SK-N-MC (cell line): ENCODE measurements at regions not wholly inside any gene's neighbourhood (a gene's known extent, or its start where the extent isn't known, plus 50 kb on each side); places are given as distances from the start of the nearest gene placed in this dataset.

ENCODE experiments used
- DNase-seq: peaks from one replicate; pipeline ENCODE4 v3.0.0-alpha.2; 2011; ENCODE audit warnings: low read depth, low spot score
- H3K27ac ChIP-seq: fragments of 200-600 bp; sonication (generic); 2 replicates; pipeline ENCODE4 v1.5.1; 2016; ENCODE audit warnings: mixed run types
- H3K36me3 ChIP-seq: fragments of 200-600 bp; sonication (generic); 2 replicates; pipeline ENCODE4 v1.6.1; 2017; ENCODE audit warnings: antibody characterized with exemption, low read length, mixed read lengths; ENCODE audit not compliant: insufficient read depth
- H3K4me3 ChIP-seq: fragments of 200-600 bp; sonication (generic); 2 replicates; pipeline ENCODE4 v1.5.1; 2016
- H3K9ac ChIP-seq: fragments of 200-600 bp; sonication (generic); 2 replicates; pipeline ENCODE4 v1.8.0; 2017; ENCODE audit warnings: mixed run types, mixed read lengths; ENCODE audit not compliant: insufficient read length
- H3K9me3 ChIP-seq: fragments of 200-600 bp; sonication (generic); 2 replicates; pipeline ENCODE4 v1.6.1; 2017; ENCODE audit warnings: low read depth, mild to moderate bottlenecking, antibody characterized with exemption, low read length, moderate library complexity, mixed read lengths
- EZH2 ChIP-seq: fragments of 200-600 bp; sonication (generic); IDR thresholded peaks from one replicate; pipeline ENCODE4 v1.6.1; 2017; ENCODE audit warnings: antibody characterized with exemption
- FOXP2 ChIP-seq: optimal IDR thresholded peaks from 2 replicates; pipeline ENCODE3; 2011; ENCODE audit warnings: mild to moderate bottlenecking, moderate library complexity; ENCODE audit not compliant: insufficient read depth; ENCODE audit errors: extremely low read length, control extremely low read depth
- POLR2AphosphoS5 ChIP-seq: IDR thresholded peaks from 2 replicates; pipeline ENCODE4 v1.6.1; 2012; ENCODE audit warnings: mild to moderate bottlenecking, low read depth, low read length, borderline replicate concordance

GRCh38 chr11:128208329-128209137 lies 378.8 kb downstream of the ETS1 start:
- no peaks in the 10 kb centered on the region for H3K9me3 ChIP-seq
- TF ChIP-seq EZH2, result no peak
- no peak for TF ChIP-seq FOXP2
- no peak for TF ChIP-seq POLR2AphosphoS5
- H3K4me3 ChIP-seq, result no peak overlapping the region
- DNase-seq, result no peak
- H3K27ac ChIP-seq, result no peak overlapping the region
- H3K9ac ChIP-seq, result no peak overlapping the region
- H3K36me3 ChIP-seq, result no peaks in the 10 kb centered on the region

DNA sequence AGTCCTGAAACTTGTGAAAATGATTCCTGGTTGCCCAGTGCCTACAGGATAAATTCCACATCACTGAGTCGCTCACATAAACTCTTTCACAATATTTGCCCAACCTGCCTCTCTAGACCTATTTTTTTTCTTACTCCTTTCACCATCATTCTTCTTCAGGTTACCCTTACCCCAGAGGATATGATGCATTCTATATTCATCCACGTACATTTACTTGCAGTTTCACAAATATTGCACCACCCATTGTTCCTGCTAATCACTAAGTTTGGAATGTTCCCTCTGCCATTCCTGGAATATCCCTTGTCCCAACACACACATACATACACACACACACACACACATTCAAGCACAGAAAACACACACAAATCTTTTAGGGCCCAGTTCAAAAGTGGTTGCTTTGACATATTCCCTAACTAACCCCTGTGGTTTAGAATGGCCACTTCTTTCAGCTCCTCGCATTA lies 379.5 kb downstream of the ETS1 start:
- DNase-seq, result no peak
- no peaks in the 10 kb centered on the region for H3K9me3 ChIP-seq
- H3K36me3 ChIP-seq, result no peaks in the 10 kb centered on the region
- H3K9ac ChIP-seq, result no peak overlapping the region
- H3K27ac ChIP-seq, result no peak overlapping the region
- no peak for TF ChIP-seq POLR2AphosphoS5
- TF ChIP-seq FOXP2, result no peak
- no peak for TF ChIP-seq EZH2
- H3K4me3 ChIP-seq, result no peak overlapping the region

- no peak overlapping the region for H3K4me3 ChIP-seq
- TF ChIP-seq POLR2AphosphoS5, result no peak
- no peak for TF ChIP-seq FOXP2
- TF ChIP-seq EZH2, result no peak
- DNase-seq, result no peak
- H3K27ac ChIP-seq, result no peak overlapping the region
- no peak overlapping the region for H3K9ac ChIP-seq
- no peaks in the 10 kb centered on the region for H3K9me3 ChIP-seq
- H3K36me3 ChIP-seq, result no peaks in the 10 kb centered on the region
Measured at GRCh38 chr11:128206461-128206860, 380.9 kb downstream of the ETS1 start.

- Histone ChIP-seq H3K36me3 (no peaks in the 10 kb centered on the region), H3K4me3 (no peak overlapping the region), H3K9me3 (no peaks in the 10 kb centered on the region), H3K9ac (no peak overlapping the region), H3K27ac (no peak overlapping the region)
- no peak for TF ChIP-seq FOXP2
- no peak for TF ChIP-seq POLR2AphosphoS5
- TF ChIP-seq EZH2, result no peak
- DNase-seq, result no peak
Measured at GRCh38 chr11:128205796-128206195, 381.6 kb downstream of the ETS1 start.

DNA sequence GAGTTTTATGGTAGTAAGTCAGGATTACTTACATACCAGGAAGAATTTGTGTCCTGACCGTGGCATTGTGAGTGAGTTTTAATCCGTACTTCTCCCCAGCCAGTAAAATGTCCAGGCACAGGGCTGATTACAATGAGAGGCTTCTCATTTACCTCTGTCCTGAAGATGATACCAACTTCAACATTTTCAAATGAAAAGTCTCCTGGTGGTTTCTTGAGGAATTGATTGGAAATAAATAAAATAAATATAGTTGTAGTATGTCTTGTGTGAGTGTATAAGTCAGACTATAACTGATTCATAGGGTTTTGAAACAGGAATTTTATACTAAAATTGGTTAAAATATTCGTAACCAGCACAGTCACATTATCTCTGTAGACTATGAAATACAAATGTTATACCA lies 382.5 kb downstream of the ETS1 start:
- Histone ChIP-seq H3K4me3 (no peak overlapping the region), H3K27ac (no peak overlapping the region), H3K9me3 (no peaks in the 10 kb centered on the region), H3K36me3 (no peaks in the 10 kb centered on the region), H3K9ac (no peak overlapping the region)
- no peak for DNase-seq
- no peak for TF ChIP-seq FOXP2
- TF ChIP-seq EZH2, result no peak
- TF ChIP-seq POLR2AphosphoS5, result no peak

DNA sequence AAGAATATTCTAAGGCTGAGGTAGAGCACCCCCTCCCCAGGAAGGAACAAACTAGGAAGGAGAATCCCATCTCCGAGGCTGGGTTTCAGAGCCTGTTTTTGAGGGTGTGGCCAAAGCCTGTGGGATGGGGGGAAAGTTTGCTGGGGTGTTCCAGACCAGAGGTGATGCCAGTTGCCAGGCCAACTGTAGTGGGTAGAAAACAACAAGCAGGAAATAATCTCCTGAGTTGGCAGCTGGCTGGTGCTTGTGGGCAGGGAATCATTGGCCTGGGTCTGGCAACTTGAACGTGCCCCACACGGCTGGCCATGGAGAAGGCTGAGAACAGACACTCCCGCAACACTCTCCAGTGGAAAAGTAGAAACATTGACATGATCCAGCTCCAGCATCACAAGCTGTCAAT lies 385.6 kb downstream of the ETS1 start:
- H3K4me3 ChIP-seq, result no peak overlapping the region
- TF ChIP-seq POLR2AphosphoS5, result no peak
- TF ChIP-seq FOXP2, result no peak
- no peak for TF ChIP-seq EZH2

GRCh38 chr11:128201009-128201408 lies 386.3 kb downstream of the ETS1 start:
- H3K9me3 ChIP-seq, result no peaks in the 10 kb centered on the region
- no peak overlapping the region for H3K27ac ChIP-seq
- TF ChIP-seq EZH2 (no peak), FOXP2 (no peak), POLR2AphosphoS5 (no peak)

More for the DNA sequence above, 385.6 kb downstream of the ETS1 start:
- Histone ChIP-seq H3K9me3 (no peaks in the 10 kb centered on the region), H3K9ac (no peak overlapping the region), H3K36me3 (no peaks in the 10 kb centered on the region), H3K27ac (no peak overlapping the region)
- DNase-seq, result no peak

GRCh38 chr11:128200467-128200866 lies 386.9 kb downstream of the ETS1 start:
- Histone ChIP-seq H3K27ac (no peak overlapping the region), H3K36me3 (no peaks in the 10 kb centered on the region), H3K9ac (no peak overlapping the region), H3K9me3 (no peaks in the 10 kb centered on the region), H3K4me3 (no peak overlapping the region)
- DNase-seq, result no peak
- TF ChIP-seq POLR2AphosphoS5, result no peak
- TF ChIP-seq EZH2, result no peak

More at GRCh38 chr11:128201009-128201408, 386.3 kb downstream of the ETS1 start:
- no peak overlapping the region for H3K9ac ChIP-seq
- H3K36me3 ChIP-seq, result no peaks in the 10 kb centered on the region
- DNase-seq, result no peak
- no peak overlapping the region for H3K4me3 ChIP-seq
